HG03045 (cell line): ENCODE measurements at regions not wholly inside any gene's neighbourhood (a gene's known extent, or its start where the extent isn't known, plus 50 kb on each side); places are given as distances from the start of the nearest gene placed in this dataset.
A peak's percentile ranks its signal among the peaks of the same experiment; 100 is the strongest.
"Not testable (repeated sequence)": the region's sequence is repeated elsewhere in the genome, so short reads cannot be mapped to it uniquely, and the experiment has no call there.

Source experiments
- ATAC-seq: cut with Tn5 transposase; IDR thresholded peaks from one replicate; pipeline ENCODE4 v1.9.1; 2021; ENCODE audit warnings: mild to moderate bottlenecking, moderate library complexity; ENCODE audit not compliant: unreplicated experiment

DNA sequence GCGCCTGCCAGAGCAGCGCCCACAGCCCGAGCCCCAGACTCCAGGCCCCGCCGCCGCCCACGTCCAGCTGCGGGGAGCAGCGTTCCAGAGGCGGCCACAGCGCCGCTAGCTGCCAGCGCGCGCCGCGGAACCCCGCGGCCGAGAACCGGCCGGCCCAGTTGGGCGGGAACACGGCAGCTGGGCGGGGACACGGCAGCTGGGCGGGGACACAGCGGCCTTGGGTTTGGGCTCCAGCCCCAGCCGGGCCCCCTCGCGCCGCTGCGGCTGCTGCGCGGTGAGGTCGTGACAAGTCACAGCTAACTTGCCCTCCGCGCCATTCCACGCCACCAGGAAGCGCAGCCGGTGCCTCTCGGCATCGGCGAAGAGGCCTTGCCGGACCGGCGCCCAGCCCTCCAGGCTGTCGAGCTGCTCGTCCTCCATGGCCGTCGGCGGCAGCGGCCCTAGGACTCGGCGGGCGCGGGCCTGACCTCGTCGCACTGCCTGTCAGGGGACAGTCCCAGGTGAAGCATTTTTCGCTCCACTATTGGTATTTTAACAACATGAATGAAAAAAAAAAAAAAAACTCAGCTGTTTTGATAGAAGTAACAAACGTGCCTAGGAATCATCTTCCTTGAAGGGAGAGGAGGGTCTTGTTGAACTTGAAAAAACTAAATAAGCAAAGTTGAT, 56.6 kb upstream of the GOLGA8N start:
- ATAC-seq = peak; percentile 95

DNA sequence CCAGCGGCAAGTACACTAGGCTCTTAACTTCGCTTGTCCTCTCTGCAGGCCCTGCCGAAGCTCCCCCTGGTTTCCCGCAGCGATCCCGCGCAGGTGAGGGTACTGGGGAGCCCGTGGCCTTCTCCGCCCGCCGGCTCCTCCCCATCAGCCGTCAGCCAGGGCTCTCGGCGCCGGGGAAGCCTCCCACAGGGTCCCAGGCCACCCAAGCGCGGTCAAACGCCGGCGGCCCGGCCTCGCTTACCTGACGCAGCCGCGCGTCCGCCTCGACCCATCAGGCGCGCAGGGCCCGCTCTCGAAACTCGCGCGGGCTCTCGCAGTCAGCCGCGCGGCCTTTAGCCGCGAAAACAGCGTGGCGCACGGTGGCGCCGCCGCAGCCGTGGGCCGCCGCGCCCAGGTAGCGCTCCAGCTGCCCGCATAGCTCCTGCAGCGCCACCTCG, 57.2 kb upstream of the GOLGA8N start:
- peak; percentile 39 for ATAC-seq

- peak; percentile 32 for ATAC-seq
These were observed 57.9 kb upstream of the GOLGA8N start for GRCh38 chr15:32535150-32535898.

DNA sequence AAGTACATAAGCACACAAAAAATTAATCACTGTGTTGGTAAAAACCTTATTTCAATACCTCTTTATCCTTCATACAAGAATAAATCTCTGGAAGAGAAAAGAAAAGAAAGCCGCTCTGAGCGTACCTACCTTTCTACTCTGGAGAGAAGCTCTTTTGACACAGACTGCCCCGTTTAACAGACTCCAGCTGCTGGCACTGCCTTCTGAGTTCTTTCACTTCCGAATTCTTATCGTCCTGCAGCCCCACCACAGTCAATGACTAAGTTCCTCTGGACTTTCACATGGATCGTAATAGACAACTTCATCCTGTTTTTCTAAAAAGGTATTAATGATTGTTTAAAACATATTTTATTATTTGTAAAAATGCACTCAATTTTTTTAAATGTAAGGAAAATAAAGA, 67.5 kb upstream of the GOLGA8O start:
- not testable (repeated sequence) for ATAC-seq

- ATAC-seq = not testable (repeated sequence)
These were observed 67.0 kb upstream of the GOLGA8O start for GRCh38 chr15:32522421-32522820.

- ATAC-seq = not testable (repeated sequence)
These were observed 63.5 kb upstream of the GOLGA8O start for GRCh38 chr15:32518976-32519375.

DNA sequence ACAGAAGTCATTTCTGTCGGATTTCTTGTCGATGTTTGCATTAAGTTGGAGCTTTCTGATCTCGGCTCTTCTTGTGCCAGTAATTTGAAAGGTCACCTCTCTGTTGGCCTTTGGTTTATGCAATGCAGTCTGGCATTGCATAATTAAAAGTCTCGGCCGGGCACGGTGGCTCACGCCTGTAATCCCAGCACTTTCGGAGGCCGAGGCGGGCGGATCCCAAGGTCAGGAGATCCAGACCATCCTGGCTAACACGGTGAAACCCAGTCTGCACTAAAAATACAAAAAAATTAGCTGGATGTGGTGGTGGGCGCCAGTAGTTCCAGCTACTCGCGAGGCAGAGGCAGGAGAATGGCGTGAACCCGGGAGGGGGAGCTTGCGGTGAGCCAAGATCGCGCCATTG, 62.6 kb upstream of the GOLGA8O start:
- ATAC-seq = not testable (repeated sequence)

DNA sequence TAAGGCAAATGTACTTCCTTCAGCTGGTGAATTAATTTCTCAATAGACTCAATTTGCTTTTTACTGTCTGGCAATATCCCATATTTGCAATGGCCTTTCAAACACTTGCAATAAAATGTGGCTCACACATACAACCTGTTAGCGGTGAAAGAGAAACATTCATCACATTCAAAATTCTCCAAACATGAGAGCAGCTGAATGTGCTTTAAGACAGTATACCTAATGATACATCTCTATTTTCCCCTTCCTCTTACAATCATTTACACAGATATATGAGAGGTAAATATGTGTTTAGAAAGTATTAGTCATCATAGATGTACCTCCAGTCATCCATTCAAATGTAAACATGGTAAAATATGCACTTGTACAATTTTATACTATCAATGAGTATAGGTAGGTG, 61.5 kb upstream of the GOLGA8O start:
- not testable (repeated sequence) for ATAC-seq

DNA sequence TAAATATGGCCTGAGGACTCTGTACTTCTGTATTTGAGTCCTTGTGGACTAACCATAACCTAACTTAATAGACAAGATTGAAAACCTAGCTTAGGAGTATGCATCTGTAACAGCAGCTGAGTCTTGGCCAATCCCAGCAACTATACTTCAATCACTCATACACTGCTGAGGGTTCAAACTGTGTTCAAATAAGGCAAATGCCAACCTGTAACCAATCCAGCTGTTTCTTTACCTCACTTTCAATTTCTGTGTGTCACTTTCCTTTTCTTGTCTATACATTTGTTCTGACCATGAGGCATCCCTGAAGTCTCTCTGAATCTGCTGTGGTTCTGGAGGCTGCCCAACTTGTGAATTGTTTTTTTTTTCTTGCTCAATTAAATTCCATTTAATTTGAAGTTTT, 57.9 kb upstream of the GOLGA8O start:
- not testable (repeated sequence) for ATAC-seq

DNA sequence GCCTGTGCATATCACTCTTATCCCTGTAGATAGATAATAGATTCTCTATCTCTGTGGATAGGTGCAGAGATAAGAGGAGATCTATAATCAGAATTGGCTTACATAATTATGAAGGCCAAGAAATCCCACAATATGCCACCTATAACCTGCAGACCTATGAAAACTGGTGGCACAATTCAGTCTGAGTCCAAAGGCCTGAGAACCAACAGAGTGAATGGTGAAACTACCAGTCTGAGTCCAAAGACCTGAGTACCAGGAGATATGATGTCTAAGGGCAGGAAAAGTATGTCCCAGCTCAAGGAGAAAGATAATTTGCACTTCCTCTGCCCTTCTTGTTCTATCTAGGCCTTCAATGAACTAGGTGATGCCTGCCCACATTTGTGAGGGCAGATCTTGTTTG, 54.6 kb upstream of the GOLGA8O start:
- ATAC-seq = not testable (repeated sequence)

GRCh38 chr15:32508081-32508480, 52.6 kb upstream of the GOLGA8O start:
- ATAC-seq = not testable (repeated sequence)

DNA sequence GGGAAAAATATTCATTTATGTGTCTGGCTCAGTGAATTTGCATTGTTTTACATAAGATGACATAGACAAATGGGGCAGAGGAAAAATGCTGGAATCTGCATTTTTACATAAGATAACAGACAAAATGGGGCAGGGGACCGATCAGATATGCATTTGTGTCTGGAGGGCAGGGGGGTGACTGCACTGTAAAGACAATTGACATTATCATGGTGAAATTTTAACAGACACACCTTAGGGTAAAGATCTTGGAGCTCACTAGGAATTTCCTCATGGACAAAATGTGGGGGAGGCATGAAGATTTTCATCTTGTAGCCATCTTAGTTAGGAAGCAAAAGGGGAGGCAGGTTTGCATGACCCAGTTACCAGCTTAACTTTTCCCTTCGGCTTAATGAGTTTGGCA, 51.4 kb upstream of the GOLGA8O start:
- ATAC-seq = not testable (repeated sequence)

- ATAC-seq = not testable (repeated sequence)
These were observed 50.2 kb upstream of the GOLGA8O start for GRCh38 chr15:32505633-32506032.
